ENCODE measurements at regions not wholly inside any gene's neighbourhood (a gene's known extent, or its start where the extent isn't known, plus 50 kb on each side); places are given as distances from the start of the nearest gene placed in this dataset.

DNA sequence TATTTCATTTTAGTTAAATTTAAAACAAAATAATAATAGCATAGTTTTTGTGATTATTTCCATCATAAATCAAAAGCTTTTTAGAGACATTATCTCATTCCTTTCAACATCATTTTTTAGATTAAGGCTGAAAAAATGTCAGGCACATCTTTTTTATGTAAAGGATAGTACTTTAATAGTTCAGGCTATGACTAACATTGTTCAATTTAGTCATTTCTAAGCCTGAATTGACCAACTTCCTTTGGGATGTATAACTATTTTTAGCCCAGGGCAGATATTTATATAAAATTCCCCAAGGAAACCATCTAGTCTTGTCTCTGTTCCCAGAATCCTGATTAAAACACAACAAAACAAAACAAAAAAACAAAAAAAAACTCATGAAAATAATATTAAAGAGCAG lies 145.6 kb upstream of the PCDH18 start:
- DNase-seq (ENCODE audit: low read depth in 2 of 2), result no peak

- DNase-seq (ENCODE audit: low read depth in 2 of 2), result no peak
Measured at GRCh38 chr4:137676357-137676998, 144.2 kb upstream of the PCDH18 start.

DNA sequence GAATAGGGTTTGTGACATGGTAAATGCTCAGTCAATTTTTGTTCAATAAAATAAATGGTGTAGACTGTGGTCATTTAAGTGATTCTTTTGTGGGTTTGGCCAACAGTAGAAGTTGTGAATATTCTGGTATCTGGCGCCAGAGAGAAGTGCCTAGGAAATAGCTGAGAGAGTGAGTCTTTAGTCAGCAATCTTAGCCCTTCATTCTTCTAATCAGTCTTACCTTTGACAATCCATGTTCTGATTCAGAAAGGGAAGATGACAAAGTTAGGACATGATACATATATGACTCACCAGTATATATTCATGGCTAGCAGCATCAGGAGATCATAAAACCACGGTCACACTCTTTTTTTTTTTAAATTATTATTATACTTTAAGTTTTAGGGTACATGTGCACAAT lies 141.8 kb upstream of the PCDH18 start:
- no peak for DNase-seq (ENCODE audit: low read depth in 2 of 2)

DNA sequence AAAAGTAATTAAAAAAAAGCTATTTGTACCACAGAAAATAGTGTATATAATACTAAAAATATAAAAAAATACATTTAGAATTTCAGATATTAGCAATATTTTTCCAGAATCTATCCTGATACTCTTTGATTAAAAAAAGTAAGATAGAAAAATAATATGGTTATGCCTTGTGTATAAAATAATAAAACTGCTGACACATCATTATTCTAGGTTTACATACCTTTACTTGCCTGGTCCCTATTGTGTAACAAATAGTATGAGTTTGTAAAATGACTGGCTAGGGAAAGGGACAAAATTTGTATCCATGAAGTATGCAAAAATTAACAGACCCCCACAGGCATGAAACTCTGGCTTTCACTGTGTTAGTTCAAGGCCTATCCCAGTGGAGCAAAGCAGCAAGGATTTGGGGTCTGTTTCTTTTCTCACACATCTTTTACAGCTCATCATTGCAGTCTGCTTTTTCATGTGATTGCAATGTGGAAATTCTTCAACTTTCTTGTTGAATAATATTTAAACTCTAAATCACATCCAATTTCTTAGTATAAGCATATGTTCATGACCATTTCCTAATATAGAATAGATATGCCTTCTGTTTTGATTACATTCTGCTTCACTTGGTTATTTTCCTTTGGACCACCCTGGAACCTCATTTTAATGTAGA lies 136.7 kb upstream of the PCDH18 start:
- DNase-seq (ENCODE audit: low read depth in 2 of 2), result no peak

- DNase-seq (ENCODE audit: low read depth in 2 of 2), result no peak
Measured at GRCh38 chr4:137664416-137664815, 132.1 kb upstream of the PCDH18 start.

- no peak for DNase-seq (ENCODE audit: low read depth in 2 of 2)
Measured at GRCh38 chr4:137664046-137664387, 131.7 kb upstream of the PCDH18 start.

DNA sequence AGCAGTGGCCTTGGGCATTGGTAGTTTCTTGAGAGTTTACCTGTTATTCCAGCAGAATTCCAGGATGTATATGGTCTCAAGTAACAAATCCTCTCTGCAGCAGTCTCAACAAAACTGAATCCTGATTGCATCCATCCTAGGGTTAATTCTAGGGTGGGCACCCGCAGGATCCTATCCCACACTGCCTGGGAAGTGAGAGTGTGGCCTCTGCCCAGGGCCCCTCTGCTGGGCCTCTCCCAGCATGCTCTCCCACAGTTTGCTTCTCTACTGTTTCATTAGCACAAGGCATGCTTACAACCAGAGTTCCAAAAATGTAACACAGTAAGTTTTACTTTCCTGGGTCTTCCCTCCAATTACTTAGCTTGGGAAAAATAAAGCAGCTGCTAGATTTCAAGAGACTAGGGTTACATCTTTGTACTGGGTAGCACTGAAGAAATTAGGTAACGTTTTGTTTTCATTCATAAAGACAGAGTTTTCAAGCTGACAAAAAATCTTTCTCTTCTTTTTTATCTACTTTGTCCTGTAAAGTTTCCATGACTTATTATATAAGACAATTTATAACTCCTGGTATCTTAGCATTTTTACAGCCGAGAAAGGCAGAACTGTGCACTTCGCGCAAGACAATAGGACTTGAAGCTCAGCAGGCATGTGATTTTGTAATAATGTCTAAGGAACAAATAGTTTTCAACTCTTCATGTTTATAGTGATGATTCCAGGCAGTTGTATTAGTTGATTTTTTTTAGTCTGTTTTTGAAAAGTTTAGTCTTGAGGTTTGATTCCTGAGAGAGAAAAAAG lies 131.2 kb upstream of the PCDH18 start:
- no peak for DNase-seq (ENCODE audit: low read depth in 2 of 2)

- no peak for DNase-seq (ENCODE audit: low read depth in 2 of 2)
Measured at GRCh38 chr4:137661693-137662092, 129.4 kb upstream of the PCDH18 start.

- DNase-seq (ENCODE audit: low read depth in 2 of 2), result no peak
Measured at GRCh38 chr4:137660211-137660610, 127.9 kb upstream of the PCDH18 start.

DNA sequence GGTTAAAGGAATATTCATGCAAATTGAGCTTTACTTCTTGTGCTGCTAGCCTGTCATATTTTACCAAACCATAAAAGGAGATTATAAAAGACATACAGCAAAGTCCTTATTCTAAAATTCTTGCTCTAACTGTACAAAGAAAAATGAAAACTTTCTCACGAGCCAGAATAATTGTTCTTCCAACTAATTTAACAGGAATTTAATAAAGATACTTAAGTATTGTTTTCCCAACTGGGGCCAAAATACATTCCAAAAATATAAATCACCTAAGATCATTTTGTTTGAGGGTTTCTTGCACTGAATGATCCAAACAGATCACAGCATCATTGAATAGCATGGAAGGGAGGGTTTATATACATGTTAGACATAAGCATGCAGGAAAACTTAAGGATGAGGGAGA lies 127.1 kb upstream of the PCDH18 start:
- no peak for DNase-seq (ENCODE audit: low read depth in 2 of 2)

GRCh38 chr4:137656661-137657060 lies 124.4 kb upstream of the PCDH18 start:
- no peak for DNase-seq (ENCODE audit: low read depth in 2 of 2)

- no peak for DNase-seq (ENCODE audit: low read depth in 2 of 2)
Measured at GRCh38 chr4:137655302-137655701, 123.0 kb upstream of the PCDH18 start.

- no peak for DNase-seq (ENCODE audit: low read depth in 2 of 2)
Measured at GRCh38 chr4:137651128-137651527, 118.8 kb upstream of the PCDH18 start.

DNA sequence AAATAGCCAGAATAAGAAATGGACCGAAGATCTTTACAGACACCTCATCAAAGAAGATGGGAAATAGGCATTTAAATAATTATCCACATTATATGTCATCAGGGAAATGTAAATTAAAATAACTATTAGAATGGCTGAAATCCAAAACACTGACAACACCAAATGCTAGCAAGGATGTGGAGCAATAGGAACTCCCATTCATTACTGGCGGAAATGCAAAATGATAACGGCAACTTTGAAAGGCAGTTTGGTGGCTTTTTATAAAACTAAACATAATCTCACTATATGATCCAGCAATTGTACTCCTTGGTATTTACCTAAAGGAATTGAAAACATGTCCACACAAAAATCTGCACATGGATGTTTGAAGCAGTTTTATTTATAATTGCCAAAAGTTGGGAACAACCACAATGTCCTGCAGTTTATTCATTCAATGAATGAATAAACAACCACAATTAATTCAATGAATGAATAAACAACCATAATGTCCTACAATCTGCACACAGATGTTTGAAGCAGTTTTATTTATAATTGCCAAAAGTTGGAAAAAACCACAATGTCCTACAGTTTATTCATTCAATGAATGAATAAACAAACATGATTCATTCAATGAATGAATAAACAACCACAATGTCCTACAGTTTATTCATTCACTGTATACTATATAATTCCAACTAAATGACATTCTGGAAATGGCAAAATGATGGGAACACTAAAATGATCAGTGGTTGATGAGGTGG lies 117.6 kb upstream of the PCDH18 start:
- no peak for DNase-seq (ENCODE audit: low read depth in 2 of 2)

DNA sequence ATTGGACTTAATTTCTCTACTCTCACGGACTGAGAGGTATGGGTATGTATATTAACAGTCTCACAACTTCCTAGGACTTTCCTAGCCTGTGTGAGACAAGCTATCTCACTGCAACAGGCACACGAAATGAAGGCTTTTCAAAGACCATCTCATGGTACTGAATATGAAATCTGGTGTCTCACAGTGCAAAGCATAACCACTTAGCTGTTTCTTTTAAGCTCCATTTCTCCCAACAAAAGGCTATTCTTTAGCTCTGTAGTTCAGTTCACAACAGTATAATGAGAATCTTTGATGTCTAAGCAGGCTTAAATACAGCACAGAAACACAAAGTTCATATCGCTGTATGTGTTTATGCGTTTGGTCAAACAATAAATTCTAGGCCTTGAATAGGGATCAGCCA lies 116.2 kb upstream of the PCDH18 start:
- no peak for DNase-seq (ENCODE audit: low read depth in 2 of 2)

DNA sequence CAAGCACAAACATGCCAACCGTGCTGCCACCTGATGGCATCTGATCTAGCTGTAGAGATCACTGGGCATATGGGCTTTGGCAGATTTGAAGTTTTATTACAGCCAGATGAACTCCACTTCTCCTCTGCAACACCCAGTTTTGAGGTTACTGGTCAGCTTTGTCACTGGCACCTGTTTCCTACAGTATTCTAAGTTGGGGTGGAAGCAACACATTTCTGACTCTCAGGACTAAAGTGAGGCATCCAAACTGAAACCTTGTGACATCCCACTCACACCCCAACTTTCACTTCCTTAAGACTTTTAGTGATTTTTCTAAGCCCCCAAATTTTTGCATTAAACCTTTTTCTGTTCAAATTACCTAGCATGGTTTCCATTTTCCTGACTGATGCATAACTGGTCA lies 115.1 kb upstream of the PCDH18 start:
- DNase-seq (ENCODE audit: low read depth in 2 of 2), result no peak

DNA sequence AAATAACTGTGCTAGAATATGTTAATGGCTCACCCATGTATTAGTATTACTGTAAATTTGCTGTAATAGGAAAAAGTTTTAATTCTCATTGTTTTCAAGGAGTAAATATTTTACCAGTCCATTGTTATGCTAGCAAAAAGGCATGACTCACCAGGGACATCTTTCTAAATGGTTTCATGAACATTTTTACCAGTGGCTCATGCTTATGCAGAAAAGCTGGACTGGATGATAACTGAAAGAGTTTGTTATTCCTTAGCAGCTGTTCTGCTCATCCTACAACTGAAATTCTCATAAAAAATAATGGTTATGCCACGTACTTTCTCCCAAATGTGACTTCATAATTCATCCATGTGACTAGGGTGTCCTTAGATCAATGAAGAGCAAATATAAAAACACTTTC lies 111.9 kb upstream of the PCDH18 start:
- DNase-seq (ENCODE audit: low read depth in 2 of 2), result no peak

- DNase-seq (ENCODE audit: low read depth in 2 of 2), result no peak
Measured at GRCh38 chr4:137641544-137641943, 109.2 kb upstream of the PCDH18 start.

GRCh38 chr4:137640838-137641158 lies 108.5 kb upstream of the PCDH18 start:
- no peak for DNase-seq (ENCODE audit: low read depth in 2 of 2)

- no peak for DNase-seq (ENCODE audit: low read depth in 2 of 2)
Measured at GRCh38 chr4:137640156-137640837, 108.0 kb upstream of the PCDH18 start.

DNA sequence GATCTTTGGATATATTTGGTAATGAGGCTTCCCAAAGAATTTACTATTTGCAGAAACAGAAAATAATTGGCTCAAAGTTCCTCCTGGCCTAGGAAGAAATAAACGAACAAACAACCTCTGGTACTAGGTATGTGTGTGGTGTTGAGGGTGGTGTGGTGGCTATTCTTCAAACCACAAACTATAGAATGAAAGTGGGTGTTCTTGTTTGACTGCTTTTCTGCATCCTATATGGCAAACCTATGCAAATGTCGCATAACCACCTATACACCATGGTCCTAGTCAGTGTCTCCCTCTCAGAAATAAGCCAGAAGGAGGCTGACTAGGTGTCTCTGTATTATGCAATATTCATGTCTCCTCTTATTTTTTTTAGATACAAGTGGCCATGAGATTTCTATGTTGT lies 106.6 kb upstream of the PCDH18 start:
- DNase-seq (ENCODE audit: low read depth in 2 of 2), result no peak

GRCh38 chr4:137635601-137636000 lies 103.3 kb upstream of the PCDH18 start:
- no peak for DNase-seq (ENCODE audit: low read depth in 2 of 2)
